Vagina (tissue), 2 donors: ENCODE measurements at regions not wholly inside any gene's neighbourhood (a gene's known extent, or its start where the extent isn't known, plus 50 kb on each side); places are given as distances from the start of the nearest gene placed in this dataset.

Source experiments
- CTCF ChIP-seq, 3 experiments: fragments of 450-650 bp in 2 of 3; fragments of 200-600 bp in 1 of 3; sonication (generic) in 1 of 3; IDR thresholded peaks; one replicate each; pipeline ENCODE4 v1.5.1; 2017 to 2019; ENCODE audit warnings: antibody characterized with exemption in 3 of 3, mild to moderate bottlenecking in 2 of 3, moderate library complexity in 2 of 3
- POLR2A ChIP-seq, 2 donors: fragments of 450-650 bp; IDR thresholded peaks; one replicate each; pipeline ENCODE4 v1.6.1; 2017; ENCODE audit warnings: antibody characterized with exemption in 2 of 2, mild to moderate bottlenecking in 2 of 2, moderate library complexity in 2 of 2

- no peak for TF ChIP-seq CTCF (IDR thresholded peaks at IDR 0.05)
- no peak for TF ChIP-seq POLR2A (IDR thresholded peaks at IDR 0.05)
Observed at GRCh38 chr3:176632925-176633324, 564.4 kb downstream of the TBL1XR1 start.
